HG03039 (cell line): ENCODE measurements at regions not wholly inside any gene's neighbourhood (a gene's known extent, or its start where the extent isn't known, plus 50 kb on each side); places are given as distances from the start of the nearest gene placed in this dataset.
"Not testable (repeated sequence)": the region's sequence is repeated elsewhere in the genome, so short reads cannot be mapped to it uniquely, and the experiment has no call there.

Experiments
- ATAC-seq: cut with Tn5 transposase; IDR thresholded peaks from one replicate; pipeline ENCODE4 v1.9.1; 2021; ENCODE audit warnings: mild to moderate bottlenecking, moderate library complexity; ENCODE audit not compliant: unreplicated experiment

GRCh38 chr9:86997156-86997555 is 49.9 kb upstream of the GAS1 start:
- no peak for ATAC-seq

- ATAC-seq: no peak
Observed at GRCh38 chr9:86997951-86998350, 50.6 kb upstream of the GAS1 start.

GRCh38 chr9:87002517-87002916 is 55.2 kb upstream of the GAS1 start:
- no peak for ATAC-seq

- ATAC-seq: no peak
Observed at GRCh38 chr9:87004016-87004415, 56.7 kb upstream of the GAS1 start.

GRCh38 chr9:87006956-87007355 is 59.6 kb upstream of the GAS1 start:
- no peak for ATAC-seq

- no peak for ATAC-seq
Observed at GRCh38 chr9:87007711-87008366, 60.5 kb upstream of the GAS1 start.

- no peak for ATAC-seq
Observed at GRCh38 chr9:87008667-87009066, 61.4 kb upstream of the GAS1 start.

- ATAC-seq: no peak
Observed at GRCh38 chr9:87010626-87011025, 63.3 kb upstream of the GAS1 start.

- ATAC-seq: no peak
Observed at GRCh38 chr9:87011551-87011950, 64.2 kb upstream of the GAS1 start.

GRCh38 chr9:87013490-87013889 is 66.2 kb upstream of the GAS1 start:
- ATAC-seq: no peak

- no peak for ATAC-seq
Observed at GRCh38 chr9:87014436-87014835, 67.1 kb upstream of the GAS1 start.

GRCh38 chr9:87016681-87017080 is 69.4 kb upstream of the GAS1 start:
- ATAC-seq: no peak

GRCh38 chr9:87020169-87020950 is 73.1 kb upstream of the GAS1 start:
- no peak for ATAC-seq

GRCh38 chr9:87022178-87022577 is 74.9 kb upstream of the GAS1 start:
- ATAC-seq: no peak

GRCh38 chr9:87026204-87026603 is 78.9 kb upstream of the GAS1 start:
- ATAC-seq: no peak

- ATAC-seq: not testable (repeated sequence)
Observed at GRCh38 chr9:87028836-87029235, 81.5 kb upstream of the GAS1 start.

- no peak for ATAC-seq
Observed at GRCh38 chr9:87029905-87030304, 82.6 kb upstream of the GAS1 start.

- no peak for ATAC-seq
Observed at GRCh38 chr9:87034841-87035240, 87.5 kb upstream of the GAS1 start.

- ATAC-seq: no peak
Observed at GRCh38 chr9:87035879-87036278, 88.6 kb upstream of the GAS1 start.

GRCh38 chr9:87036506-87036905 is 89.2 kb upstream of the GAS1 start:
- no peak for ATAC-seq

GRCh38 chr9:87039809-87040392 is 92.6 kb upstream of the GAS1 start:
- ATAC-seq: no peak

GRCh38 chr9:87040410-87041009 is 93.2 kb upstream of the GAS1 start:
- ATAC-seq: no peak
